HG02870 (cell line): ENCODE measurements at regions not wholly inside any gene's neighbourhood (a gene's known extent, or its start where the extent isn't known, plus 50 kb on each side); places are given as distances from the start of the nearest gene placed in this dataset.

Experiments
- ATAC-seq: cut with Tn5 transposase; IDR thresholded peaks from one replicate; pipeline ENCODE4 v1.9.1; 2021; ENCODE audit warnings: mild to moderate bottlenecking, moderate library complexity; ENCODE audit not compliant: unreplicated experiment

GRCh38 chr18:39751161-39751560 is 2185.6 kb upstream of the CELF4 start:
- ATAC-seq, result no peak

DNA sequence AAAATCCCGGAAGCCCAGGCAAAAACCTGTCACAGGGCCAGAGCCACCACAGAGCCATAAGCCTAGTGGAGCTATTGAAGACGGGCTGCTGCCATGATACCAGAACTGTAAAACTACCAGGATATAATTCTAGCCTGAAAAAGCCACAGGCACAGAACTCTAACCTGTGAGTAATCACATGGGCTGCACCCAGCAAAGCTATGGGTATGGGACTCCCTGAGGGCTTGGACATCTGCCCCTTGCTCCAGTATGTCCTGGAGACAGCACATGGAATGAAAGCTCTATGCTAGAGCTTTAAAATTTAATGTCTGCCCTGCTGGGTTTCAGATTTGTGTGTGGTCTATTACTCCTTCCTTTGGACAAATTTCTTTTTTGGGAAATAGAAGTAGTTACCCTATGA is 2183.6 kb upstream of the CELF4 start:
- ATAC-seq, result no peak

GRCh38 chr18:39748727-39749126 is 2183.1 kb upstream of the CELF4 start:
- no peak for ATAC-seq

GRCh38 chr18:39746201-39746600 is 2180.6 kb upstream of the CELF4 start:
- ATAC-seq, result no peak

- ATAC-seq, result no peak
These were observed 2177.9 kb upstream of the CELF4 start for GRCh38 chr18:39743463-39743862.

DNA sequence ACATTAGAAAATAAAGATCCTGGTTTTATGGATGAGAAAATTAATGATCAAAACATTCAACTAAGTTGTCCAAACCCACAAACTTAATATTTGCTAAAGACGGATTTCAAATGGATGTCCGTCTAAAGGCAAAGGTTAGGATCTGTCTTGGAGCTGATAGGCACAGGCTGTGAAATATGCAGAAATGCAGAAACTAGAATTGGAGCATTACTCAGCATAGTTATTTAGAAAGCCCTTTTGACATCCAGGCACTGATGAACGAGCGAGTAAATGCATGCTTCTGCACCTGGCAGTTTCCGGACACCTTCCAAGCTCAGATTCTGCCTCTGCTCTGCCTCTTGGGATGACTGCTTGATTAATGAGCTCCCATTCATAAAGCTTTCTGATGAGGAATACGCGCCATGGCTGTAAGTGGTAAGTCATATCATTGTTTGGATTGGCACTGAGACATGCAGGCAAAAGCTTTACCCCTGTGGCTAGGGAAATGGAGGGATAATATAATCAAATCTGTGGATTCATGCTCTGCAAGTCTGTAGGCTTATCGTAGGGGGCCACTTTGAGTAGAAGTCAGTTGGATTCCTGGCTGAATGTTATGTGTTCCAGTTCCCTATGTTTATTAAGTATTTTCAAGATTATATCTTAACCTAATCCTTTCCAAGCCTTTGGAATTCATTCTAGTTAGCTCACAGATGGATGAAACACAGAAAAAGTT is 2176.3 kb upstream of the CELF4 start:
- ATAC-seq, result no peak

- no peak for ATAC-seq
These were observed 2172.3 kb upstream of the CELF4 start for GRCh38 chr18:39737869-39738268.

DNA sequence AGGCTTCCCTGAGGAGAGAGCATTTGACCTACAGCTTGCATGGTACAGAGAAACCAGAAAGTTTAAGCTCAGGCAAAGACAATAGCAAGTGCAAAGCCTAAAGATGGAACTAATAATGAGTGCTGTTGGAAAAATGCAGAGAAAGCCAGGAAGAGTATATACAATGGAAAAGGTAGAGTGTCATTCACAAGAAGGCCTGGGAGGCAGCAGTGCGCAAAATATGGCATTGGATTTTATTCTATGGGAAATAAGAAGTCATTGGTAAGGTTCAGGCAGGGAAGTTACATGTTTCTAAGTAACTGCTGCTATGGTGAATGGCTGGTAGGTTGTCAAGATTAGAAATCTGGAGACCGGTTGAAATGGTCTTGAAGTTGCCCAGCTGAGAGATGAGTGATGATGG is 2167.3 kb upstream of the CELF4 start:
- no peak for ATAC-seq

- ATAC-seq, result no peak
These were observed 2165.0 kb upstream of the CELF4 start for GRCh38 chr18:39730606-39731005.

GRCh38 chr18:39724652-39725051 is 2159.1 kb upstream of the CELF4 start:
- ATAC-seq, result no peak

GRCh38 chr18:39721712-39722111 is 2156.1 kb upstream of the CELF4 start:
- ATAC-seq, result no peak

GRCh38 chr18:39713961-39714360 is 2148.4 kb upstream of the CELF4 start:
- ATAC-seq, result no peak

- ATAC-seq, result no peak
These were observed 2146.1 kb upstream of the CELF4 start for GRCh38 chr18:39711701-39712100.

- ATAC-seq, result no peak
These were observed 2139.8 kb upstream of the CELF4 start for GRCh38 chr18:39705362-39705761.

DNA sequence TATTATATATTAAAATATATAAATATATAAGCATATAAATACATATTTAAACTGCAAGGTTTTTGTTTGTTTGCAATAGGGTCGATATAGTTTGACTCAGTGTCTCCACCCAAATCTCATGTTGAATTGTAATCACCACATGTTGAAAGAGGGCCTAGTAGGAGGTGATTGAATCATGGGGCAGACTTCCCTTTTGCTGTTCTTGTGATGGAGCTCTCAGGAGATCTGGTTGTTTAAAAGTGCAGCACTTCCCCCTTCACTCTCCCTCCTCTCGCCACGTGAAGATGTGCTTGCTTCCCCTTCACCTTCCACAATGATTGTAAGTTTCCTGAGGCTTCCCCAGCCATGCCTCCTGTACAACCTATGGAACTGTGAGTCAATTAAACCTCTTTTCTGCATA is 2137.3 kb upstream of the CELF4 start:
- no peak for ATAC-seq

- ATAC-seq, result no peak
These were observed 2136.2 kb upstream of the CELF4 start for GRCh38 chr18:39701839-39702238.

DNA sequence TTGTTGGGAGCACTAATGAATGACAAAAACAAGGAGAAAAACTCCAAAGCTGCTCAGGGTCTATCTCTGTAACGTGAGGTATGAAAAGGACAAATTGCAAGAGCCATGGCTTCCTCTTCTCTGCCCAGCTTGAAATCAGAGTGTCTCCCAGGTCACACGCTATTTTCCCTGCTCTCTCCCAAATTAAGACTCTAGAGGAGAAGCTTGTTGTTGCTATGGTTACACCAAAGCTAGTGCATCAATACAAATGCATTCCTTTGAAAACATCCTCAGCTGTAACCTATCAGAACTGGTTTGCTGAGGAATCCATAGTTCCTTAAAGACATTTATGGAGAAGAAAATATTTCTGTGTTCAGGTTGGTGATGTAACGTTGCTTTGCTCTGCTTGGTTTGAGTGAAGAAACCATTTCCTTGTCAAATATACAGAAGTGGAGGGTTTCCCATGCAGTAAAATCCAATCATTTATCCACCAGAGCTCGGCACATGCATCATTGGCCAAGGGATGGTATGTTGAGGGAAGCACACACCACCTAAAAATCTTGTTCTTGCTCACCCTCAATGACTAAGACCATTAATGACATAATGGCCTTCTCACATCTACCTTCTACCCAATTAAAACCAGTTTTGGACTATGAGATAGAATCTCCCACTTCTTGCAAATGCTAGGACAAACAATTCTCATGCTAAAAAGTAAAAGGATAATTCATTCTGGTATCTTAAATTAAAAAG is 2135.6 kb upstream of the CELF4 start:
- ATAC-seq, result no peak

DNA sequence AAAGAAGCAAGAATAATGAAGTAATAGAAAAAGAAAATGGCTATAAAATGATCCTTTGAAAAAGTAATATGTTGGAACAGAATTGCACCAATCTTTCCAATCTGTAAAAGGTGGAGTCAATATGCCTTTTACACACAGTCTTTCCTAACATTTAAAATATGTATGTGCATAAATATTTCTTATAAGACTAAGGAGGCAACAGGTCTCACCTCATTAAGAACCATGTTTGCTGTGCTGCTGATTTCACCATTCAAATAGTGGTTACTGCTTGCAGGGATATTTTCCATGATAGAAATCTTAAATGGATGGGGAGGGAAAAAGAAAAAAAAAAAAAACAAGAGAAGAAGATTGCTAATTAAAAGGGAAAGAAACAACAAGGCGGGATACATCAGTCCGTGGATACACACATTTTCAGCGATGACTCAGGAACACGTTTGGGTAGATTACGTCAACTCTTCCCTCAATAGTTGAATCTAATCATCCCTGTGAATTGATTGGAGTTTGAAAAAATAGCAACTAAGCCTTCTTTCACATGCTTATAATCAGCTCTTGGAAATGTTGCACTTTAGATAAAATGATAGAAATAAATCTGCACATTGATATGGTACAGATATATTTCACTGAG is 2133.9 kb upstream of the CELF4 start:
- no peak for ATAC-seq

DNA sequence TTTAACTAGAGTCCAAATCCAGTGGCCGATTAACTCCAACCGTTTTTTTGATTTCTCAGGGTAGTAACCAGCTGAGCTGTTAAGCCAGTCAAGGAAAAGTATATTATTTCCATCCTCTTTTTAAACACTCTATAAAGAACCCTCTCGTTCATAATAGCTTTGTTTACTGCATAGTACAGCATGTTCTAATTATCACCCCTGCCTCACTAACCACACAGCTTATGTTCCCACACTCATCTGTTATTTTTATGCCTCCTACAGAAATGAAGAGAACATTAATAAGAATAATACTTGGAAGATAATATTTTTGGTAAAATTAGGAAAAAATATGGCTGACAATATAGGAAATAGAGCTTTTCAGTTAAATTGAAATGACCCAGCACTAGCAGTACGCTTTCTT is 2132.8 kb upstream of the CELF4 start:
- ATAC-seq, result no peak

GRCh38 chr18:39693359-39693758 is 2127.8 kb upstream of the CELF4 start:
- no peak for ATAC-seq

GRCh38 chr18:39692367-39693015 is 2126.9 kb upstream of the CELF4 start:
- no peak for ATAC-seq
